H1 (cell line): ENCODE measurements at regions not wholly inside any gene's neighbourhood (a gene's known extent, or its start where the extent isn't known, plus 50 kb on each side); places are given as distances from the start of the nearest gene placed in this dataset.

Experiments used
- CTCF ChIA-PET: fragments of 300-600 bp; sonication (Branson Sonifier 250); formaldehyde crosslinking; loops from one replicate; lab custom pipeline; 2021; ENCODE audit not compliant: partially characterized antibody; lab: Charles Lee
- POLR2A ChIA-PET: fragments of 300-600 bp; sonication (Branson Sonifier 250); formaldehyde crosslinking; loops from one replicate; lab custom pipeline; 2021; ENCODE audit warnings: inconsistent platforms; ENCODE audit not compliant: partially characterized antibody; lab: Charles Lee
- DNase-seq, 2 experiments: peaks; one replicate each; pipeline versions ENCODE4 v3.0.0 to v3.0.0-alpha.2; 2010 to 2022; ENCODE audit warnings: low spot score in 2 of 2, low read depth in 1 of 2, mixed read lengths in 1 of 2
- FAIRE-seq: peaks from 2 replicates; lab custom pipeline; 2011; peaks lifted over from hg19 to GRCh38; lab: Jason Lieb, UNC
- H2AFZ ChIP-seq: 2 replicates; pipeline ENCODE4 v1.8.1; 2012; ENCODE audit warnings: low read length, inconsistent platforms
- H2AK5ac ChIP-seq: 2 replicates; pipeline ENCODE4 v1.6.1; 2013; ENCODE audit warnings: low read depth, low read length
- H2BK120ac ChIP-seq: replicated peaks from 2 replicates; pipeline ENCODE3; 2013; ENCODE audit warnings: low read depth, low read length, inconsistent platforms
- H2BK12ac ChIP-seq: 2 replicates; pipeline ENCODE4 v1.6.1; 2013; ENCODE audit warnings: low read depth, low read length
- H2BK15ac ChIP-seq: 2 replicates; pipeline ENCODE4 v1.6.1; 2013; ENCODE audit warnings: low read length
- H2BK20ac ChIP-seq: 2 replicates; pipeline ENCODE4 v1.6.1; 2013; ENCODE audit warnings: low read length
- H2BK5ac ChIP-seq: 2 replicates; pipeline ENCODE4 v1.6.1; 2013; ENCODE audit warnings: low read depth, low read length
- H3K14ac ChIP-seq: 2 replicates; pipeline ENCODE4 v1.6.1; 2013; ENCODE audit warnings: inconsistent platforms; ENCODE audit not compliant: insufficient read length
- H3K18ac ChIP-seq: 2 replicates; pipeline ENCODE4 v1.6.1; 2013; ENCODE audit warnings: low read length; ENCODE audit errors: extremely low read depth
- H3K23ac ChIP-seq: 2 replicates; pipeline ENCODE4 v1.6.1; 2013; ENCODE audit warnings: inconsistent platforms; ENCODE audit not compliant: insufficient read length
- H3K23me2 ChIP-seq: 2 replicates; pipeline ENCODE4 v1.6.1; 2013; ENCODE audit warnings: low read depth, low read length
- H3K27ac ChIP-seq: 2 replicates; pipeline ENCODE4 v1.6.1; 2011; ENCODE audit warnings: low read depth, low read length, inconsistent platforms
- H3K27me3 ChIP-seq, 4 experiments: replicated peaks in 1 of 4; 1 replicate in 1 of 4; 2 replicates in 3 of 4; pipeline versions ENCODE4 v1.6.1 to v1.8.1; 2011 to 2013; ENCODE audit warnings: low read length in 3 of 4, mild to moderate bottlenecking in 3 of 4, inconsistent platforms in 2 of 4, mixed read lengths in 2 of 4, moderate library complexity in 1 of 4; ENCODE audit not compliant: control insufficient read depth in 3 of 4, insufficient read depth in 3 of 4; ENCODE audit errors: extremely low read depth in 1 of 4
- H3K36me3 ChIP-seq, 4 experiments: 2 replicates each; pipeline versions ENCODE4 v1.6.1 to v1.8.1; 2011 to 2013; ENCODE audit warnings: mild to moderate bottlenecking in 4 of 4, low read length in 3 of 4, moderate library complexity in 2 of 4, control low read depth in 1 of 4, inconsistent platforms in 1 of 4; ENCODE audit not compliant: insufficient read depth in 4 of 4, control insufficient read depth in 2 of 4
- H3K4ac ChIP-seq: replicated peaks from 2 replicates; pipeline ENCODE3; 2013; ENCODE audit warnings: low read length, low read depth, mixed read lengths, inconsistent platforms; ENCODE audit not compliant: insufficient read length
- H3K4me1 ChIP-seq, 4 experiments: replicated peaks in 1 of 4; 1 replicate in 1 of 4; 2 replicates in 3 of 4; pipeline versions ENCODE4 v1.6.1 to v1.8.1; 2011 to 2013; ENCODE audit warnings: low read length in 3 of 4, inconsistent platforms in 2 of 4, mixed read lengths in 1 of 4; ENCODE audit not compliant: insufficient read depth in 4 of 4, control insufficient read depth in 3 of 4
- H3K4me2 ChIP-seq, 2 experiments: 2 replicates each; pipeline versions ENCODE4 v1.6.1 to v1.8.1; 2011 to 2013; ENCODE audit warnings: low read depth in 2 of 2, low read length in 2 of 2, control low read depth in 1 of 2, inconsistent platforms in 1 of 2, mild to moderate bottlenecking in 1 of 2; ENCODE audit not compliant: insufficient read depth in 1 of 2
- H3K4me3 ChIP-seq, 4 experiments: fragments of 200-600, 300-600 bp in 1 of 4; sonication (generic), shearing (Covaris generic), sonication (Bioruptor Twin) in 1 of 4; 2 replicates each; pipeline versions ENCODE4 v1.5.1 to v1.8.1; 2011 to 2016; ENCODE audit warnings: low read length in 4 of 4, low read depth in 3 of 4, control low read depth in 2 of 4, inconsistent platforms in 2 of 4, mild to moderate bottlenecking in 2 of 4, mixed read lengths in 1 of 4, moderate library complexity in 1 of 4; ENCODE audit not compliant: insufficient read depth in 2 of 4; ENCODE audit errors: extremely low read depth in 1 of 4
- H3K56ac ChIP-seq: replicated peaks from 2 replicates; pipeline ENCODE3; 2013; ENCODE audit warnings: low read depth, mild to moderate bottlenecking, mixed read lengths, low read length, inconsistent platforms; ENCODE audit not compliant: insufficient read length
- H3K79me1 ChIP-seq: 2 replicates; pipeline ENCODE4 v1.6.1; 2013; ENCODE audit warnings: low read depth, low read length, control low read depth
- H3K79me2 ChIP-seq, 2 experiments: 2 replicates each; pipeline versions ENCODE4 v1.6.1 to v1.8.1; 2012 to 2013; ENCODE audit warnings: low read length in 2 of 2, mild to moderate bottlenecking in 2 of 2, inconsistent platforms in 1 of 2; ENCODE audit not compliant: insufficient read depth in 2 of 2, control insufficient read depth in 1 of 2
- H3K9ac ChIP-seq, 4 experiments: replicated peaks in 1 of 4; 1 replicate in 1 of 4; 2 replicates in 3 of 4; pipeline versions ENCODE4 v1.6.1 to v1.8.1; 2011 to 2013; ENCODE audit warnings: low read depth in 3 of 4, low read length in 3 of 4, control low read depth in 2 of 4, mild to moderate bottlenecking in 2 of 4, moderate library complexity in 2 of 4, inconsistent platforms in 1 of 4; ENCODE audit errors: extremely low read depth in 1 of 4
- H3K9me3 ChIP-seq, 2 experiments: 2 replicates each; pipeline versions ENCODE4 v1.6.1 to v1.8.1; 2012 to 2013; ENCODE audit warnings: mild to moderate bottlenecking in 2 of 2, moderate library complexity in 2 of 2, control low read depth in 1 of 2, inconsistent platforms in 1 of 2, low read depth in 1 of 2, low read length in 1 of 2, mixed read lengths in 1 of 2; ENCODE audit not compliant: insufficient read depth in 2 of 2
- H4K20me1 ChIP-seq, 2 experiments: replicated peaks in 1 of 2; 2 replicates each; pipeline versions ENCODE3 to v1.8.1; 2011 to 2013; ENCODE audit warnings: inconsistent platforms in 2 of 2, low read length in 2 of 2, mild to moderate bottlenecking in 1 of 2; ENCODE audit not compliant: insufficient read depth in 2 of 2, control insufficient read depth in 1 of 2
- H4K5ac ChIP-seq: 2 replicates; pipeline ENCODE4 v1.6.1; 2013; ENCODE audit warnings: low read length, low read depth, mixed read lengths, inconsistent platforms; ENCODE audit not compliant: insufficient read length
- H4K8ac ChIP-seq: 2 replicates; pipeline ENCODE4 v1.8.0; 2013; ENCODE audit warnings: mild to moderate bottlenecking, moderate library complexity, low read length, inconsistent platforms; ENCODE audit not compliant: insufficient read depth; ENCODE audit errors: extremely low read depth
- H4K91ac ChIP-seq: replicated peaks from 2 replicates; pipeline ENCODE3; 2013; ENCODE audit warnings: low read length, mixed read lengths, inconsistent platforms; ENCODE audit not compliant: insufficient read length
- RAD21 ChIP-seq, 2 experiments: IDR thresholded peaks in 1 of 2; conservative IDR thresholded peaks in 1 of 2; 2 replicates each; pipeline ENCODE4 v1.6.1; 2011; ENCODE audit warnings: low read depth in 2 of 2, low read length in 2 of 2, improper control_type of control experiment in 1 of 2, inconsistent platforms in 1 of 2, mild to moderate bottlenecking in 1 of 2, moderate library complexity in 1 of 2
- SP4 ChIP-seq: IDR thresholded peaks from 2 replicates; pipeline ENCODE4 v1.6.1; 2012; ENCODE audit warnings: low read length, inconsistent platforms
- WGBS, 2 experiments: shearing (Covaris generic) in 1 of 2; methylation state at CpG; one replicate each; pipeline versions ENCODE4 v1.1.6 to v1.1.7; 2013 to 2015; ENCODE audit warnings: low lambda C conversion rate in 2 of 2, mixed read lengths in 2 of 2, inconsistent platforms in 1 of 2, low coverage in 1 of 2, missing lambda C conversion rate in 1 of 2; ENCODE audit not compliant: insufficient replicate concordance in 2 of 2, insufficient coverage in 1 of 2, insufficient read length in 1 of 2; ENCODE audit errors: extremely low coverage in 1 of 2, missing lambda C conversion rate in 1 of 2; 5-methylcytosine and 5-hydroxymethylcytosine counted together

GRCh38 chr3:188084752-188085583 lies 69.0 kb upstream of the LPP start:
- Histone ChIP-seq H2AFZ (peak overlapping the region; percentile 91), H2BK5ac (no peak overlapping the region), H2AK5ac (no peak overlapping the region), H3K79me2 (no peaks in the 10 kb centered on the region), H3K27me3 (no peaks in the 10 kb centered on the region), H2BK12ac (no peak overlapping the region; the same call in 1 of the 2 replicates), H3K27ac (no peak overlapping the region), H3K4ac (no peak overlapping the region), H3K18ac (no peak overlapping the region), H3K23me2 (no peaks in the 10 kb centered on the region), H3K79me1 (no peaks in the 10 kb centered on the region), H4K8ac (no peak overlapping the region), H2BK15ac (no peak overlapping the region), H3K36me3 (no peaks in the 10 kb centered on the region), H3K9me3 (0 out of 4 replicates have a peak, but pooled peaks cover 3% of the 10 kb centered on the region in 2 experiments), H2BK120ac (no peak overlapping the region)
- WGBS, 2 experiments = 88% methylated on average over 8 of the region's 8 CpGs; no CpG with 5 or more reads in 1 of the 2 experiments
- CTCF ChIA-PET = interaction anchor here (0.7 to 1.7 kb wide), 8 partner anchors 9 to 345 kb away, joined by 3 to 6 read pairs (median 3); partner anchors contain the start of gene BCL6
- TF ChIP-seq RAD21 (IDR thresholded peaks at IDR 0.05 in 1 of 2, conservative IDR thresholded peaks at IDR 0.05 in 1 of 2; ENCODE audit: low read depth in 2 of 2, low read length in 2 of 2) = 0 out of 4 replicates have a peak, but pooled peaks of 1 of the 2 experiments have one; percentile 4
- TF ChIP-seq SP4 = no peak
- TF ChIP-seq, all 59 proteins: peak for 1
- H2BK20ac ChIP-seq = no peak overlapping the region
- no peak overlapping the region for H3K4me3 ChIP-seq
- no peak overlapping the region for H3K9ac ChIP-seq
- DNase-seq (no peak), FAIRE-seq (no peak)
- H4K5ac ChIP-seq = no peak overlapping the region
- H4K20me1 ChIP-seq = no peaks in the 10 kb centered on the region
- no peak overlapping the region for H3K4me2 ChIP-seq
- no peak overlapping the region for H3K23ac ChIP-seq
- no peak overlapping the region for H3K14ac ChIP-seq
- no peaks in the 10 kb centered on the region for H3K4me1 ChIP-seq
- POLR2A ChIA-PET = no interaction called here
- no peak overlapping the region for H3K56ac ChIP-seq
- H4K91ac ChIP-seq = no peak overlapping the region
